SK-N-SH (cell line): ENCODE measurements at regions not wholly inside any gene's neighbourhood (a gene's known extent, or its start where the extent isn't known, plus 50 kb on each side); places are given as distances from the start of the nearest gene placed in this dataset.

Experiments used
- CTCF ChIA-PET: fragments of 300-600, 350-600 bp; formaldehyde crosslinking; extraction: SDS; loops from one replicate; lab custom pipeline; 2021; lab: Yijun Ruan, JAX
- POLR2A ChIA-PET: fragments of 350-600 bp; sonication (Branson Sonifier 250); formaldehyde crosslinking; extraction: SDS; loops from one replicate; lab custom pipeline; 2020; ENCODE audit warnings: antibody characterized with exemption, inconsistent platforms; lab: Yijun Ruan, JAX
- DNase-seq: peaks from one replicate; pipeline ENCODE4 v3.0.0; 2012
- H2AFZ ChIP-seq: fragments of 200-600 bp; sonication (generic); 2 replicates; pipeline ENCODE4 v1.8.1; 2016; ENCODE audit warnings: antibody characterized with exemption, mild to moderate bottlenecking, low read depth
- H3F3A ChIP-seq: fragments of 200-600 bp; sonication (generic); replicated peaks from 2 replicates; pipeline ENCODE3; 2016; ENCODE audit warnings: antibody characterized with exemption, mild to moderate bottlenecking; ENCODE audit not compliant: insufficient read depth
- H3K27ac ChIP-seq, 2 experiments: fragments of 200-500 bp in 1 of 2; fragments of 200-600 bp in 1 of 2; sonication (Bioruptor generic) in 1 of 2; sonication (generic), shearing (Covaris generic) in 1 of 2; 2 replicates each; pipeline versions ENCODE4 v1.5.1 to v1.6.1; 2014 to 2016; ENCODE audit warnings: low read depth in 2 of 2, inconsistent platforms in 1 of 2, low read length in 1 of 2, mild to moderate bottlenecking in 1 of 2, mixed read lengths in 1 of 2
- H3K27me3 ChIP-seq: fragments of 200-600 bp; sonication (generic), shearing (Covaris generic); 2 replicates; pipeline ENCODE4 v1.6.1; 2016; ENCODE audit warnings: mixed run types; ENCODE audit not compliant: insufficient read depth
- H3K36me3 ChIP-seq, 2 experiments: fragments of 200-500 bp in 1 of 2; fragments of 200-600 bp in 1 of 2; sonication (Bioruptor generic) in 1 of 2; sonication (generic) in 1 of 2; replicated peaks in 1 of 2; 2 replicates each; pipeline versions ENCODE3 to v1.5.1; 2014 to 2016; ENCODE audit warnings: low read length in 1 of 2, mild to moderate bottlenecking in 1 of 2; ENCODE audit not compliant: insufficient read depth in 2 of 2, control insufficient read depth in 1 of 2
- H3K4me1 ChIP-seq, 2 experiments: fragments of 200-500 bp in 1 of 2; fragments of 200-600 bp in 1 of 2; sonication (Bioruptor generic) in 1 of 2; sonication (generic), shearing (Covaris generic) in 1 of 2; 2 replicates each; pipeline versions ENCODE4 v1.5.1 to v1.6.1; 2014 to 2016; ENCODE audit warnings: low read depth in 1 of 2, low read length in 1 of 2, mixed run types in 1 of 2; ENCODE audit not compliant: insufficient read depth in 2 of 2, control insufficient read depth in 1 of 2
- H3K4me2 ChIP-seq: fragments of 200-600 bp; sonication (generic), shearing (Covaris generic); 2 replicates; pipeline ENCODE4 v1.6.1; 2017; ENCODE audit warnings: mixed run types
- H3K4me3 ChIP-seq, 2 experiments: fragments of 200-500 bp in 1 of 2; fragments of 200-600 bp in 1 of 2; sonication (Bioruptor generic) in 1 of 2; sonication (generic), shearing (Covaris generic) in 1 of 2; 2 replicates each; pipeline versions ENCODE4 v1.5.1 to v1.8.1; 2014 to 2016; ENCODE audit warnings: low read depth in 2 of 2, inconsistent platforms in 1 of 2, low read length in 1 of 2, mild to moderate bottlenecking in 1 of 2, mixed read lengths in 1 of 2, moderate library complexity in 1 of 2
- H3K79me2 ChIP-seq: fragments of 200-600 bp; sonication (generic); 2 replicates; pipeline ENCODE4 v1.8.1; 2017; ENCODE audit warnings: mild to moderate bottlenecking; ENCODE audit not compliant: insufficient read depth
- H3K9ac ChIP-seq: fragments of 200-600 bp; sonication (generic); 2 replicates; pipeline ENCODE4 v1.6.1; 2017; ENCODE audit warnings: mixed run types
- H3K9me2 ChIP-seq: fragments of 200-600 bp; sonication (generic); 2 replicates; pipeline ENCODE4 v1.6.1; 2017; ENCODE audit warnings: mixed run types
- H3K9me3 ChIP-seq: fragments of 200-600 bp; sonication (generic); 2 replicates; pipeline ENCODE4 v1.6.1; 2017; ENCODE audit warnings: mixed run types, mild to moderate bottlenecking, moderate library complexity
- H4K20me1 ChIP-seq: fragments of 200-600 bp; sonication (generic); 2 replicates; pipeline ENCODE4 v1.6.1; 2017; ENCODE audit warnings: mild to moderate bottlenecking, mixed run types; ENCODE audit not compliant: insufficient read depth
- CHD2 ChIP-seq: fragments of 150-350 bp; IDR thresholded peaks from 2 replicates; pipeline ENCODE4 v1.6.1; 2018; ENCODE audit warnings: low read length; ENCODE audit not compliant: partially characterized antibody
- ELF1 ChIP-seq: IDR thresholded peaks from 2 replicates; pipeline ENCODE4 v1.4.0; 2012
- EZH2phosphoT487 ChIP-seq: fragments of 200-600 bp; sonication (generic); IDR thresholded peaks from 2 replicates; pipeline ENCODE4 v1.6.1; 2017; ENCODE audit warnings: low read depth, mixed run types, mild to moderate bottlenecking, antibody characterized with exemption, moderate library complexity, borderline replicate concordance
- FOXJ3 ChIP-seq: sonication (generic); formaldehyde crosslinking; IDR thresholded peaks from 2 replicates; pipeline ENCODE4 v1.5.1; 2020; ENCODE audit warnings: mild to moderate bottlenecking, missing genetic modification reagents
- GATA2 ChIP-seq: sonication (generic); formaldehyde crosslinking; IDR thresholded peaks from 2 replicates; pipeline ENCODE4 v1.5.0; 2020; ENCODE audit warnings: mild to moderate bottlenecking, missing genetic modification reagents
- JUND ChIP-seq: IDR thresholded peaks from 2 replicates; pipeline ENCODE4 v1.4.0; 2012
- MAX ChIP-seq: IDR thresholded peaks from 2 replicates; pipeline ENCODE4 v1.4.0; 2012; ENCODE audit warnings: low read depth
- MEF2A ChIP-seq: IDR thresholded peaks from 2 replicates; pipeline ENCODE4 v1.4.0; 2012; ENCODE audit warnings: low read depth, borderline replicate concordance
- NFIC ChIP-seq: IDR thresholded peaks from 2 replicates; pipeline ENCODE4 v1.4.0; 2012; ENCODE audit warnings: borderline replicate concordance
- PBX3 ChIP-seq: IDR thresholded peaks from 2 replicates; pipeline ENCODE4; 2012
- POLR2AphosphoS5 ChIP-seq: IDR thresholded peaks from 2 replicates; pipeline ENCODE4 v1.6.1; 2012; ENCODE audit warnings: low read depth, low read length
- RCOR1 ChIP-seq: fragments of 150-350 bp; IDR thresholded peaks from 2 replicates; pipeline ENCODE4 v1.6.1; 2017; ENCODE audit warnings: antibody characterized with exemption, low read length
- RXRA ChIP-seq: IDR thresholded peaks from 2 replicates; pipeline ENCODE4 v1.4.0; 2012; ENCODE audit warnings: low read depth, mild to moderate bottlenecking, borderline replicate concordance
- SMC3 ChIP-seq: IDR thresholded peaks from 2 replicates; pipeline ENCODE4 v1.6.1; 2012; ENCODE audit warnings: low read depth, low read length, improper control_type of control experiment
- TAF1 ChIP-seq: IDR thresholded peaks from 2 replicates; pipeline ENCODE4 v1.6.1; 2012; ENCODE audit warnings: low read depth, mild to moderate bottlenecking, low read length, moderate library complexity, borderline replicate concordance
- TCF12 ChIP-seq: IDR thresholded peaks from 2 replicates; pipeline ENCODE4 v1.4.0; 2012
- USF2 ChIP-seq: fragments of 150-350 bp; IDR thresholded peaks from 2 replicates; pipeline ENCODE4 v1.6.1; 2017; ENCODE audit warnings: antibody characterized with exemption, low read length, low read depth, borderline replicate concordance
- YY1 ChIP-seq: IDR thresholded peaks from 2 replicates; pipeline ENCODE4 v1.4.0; 2012; ENCODE audit warnings: low read depth, mild to moderate bottlenecking
- ZBTB33 ChIP-seq: IDR thresholded peaks from 2 replicates; pipeline ENCODE4 v1.4.0; 2012; ENCODE audit warnings: low read depth, borderline replicate concordance
- WGBS: methylation state at CpG from one replicate; pipeline ENCODE4 v1.1.6; 2017; ENCODE audit warnings: low lambda C conversion rate; 5-methylcytosine and 5-hydroxymethylcytosine counted together
- TF ChIP-seq, protein P1 (sequence below): fragments of 200-600 bp; sonication (generic); IDR thresholded peaks from 2 replicates; pipeline ENCODE4 v1.6.1; 2017; ENCODE audit warnings: antibody characterized with exemption, mild to moderate bottlenecking, moderate library complexity

GRCh38 chr20:53816872-53817398, 223.3 kb upstream of the ZNF217 start:
- no peak overlapping the region for H2AFZ ChIP-seq

More at GRCh38 chr20:53816872-53817398, 223.3 kb upstream of the ZNF217 start:
- Histone ChIP-seq H3K4me1 (no peaks in the 10 kb centered on the region), H3K9me2 (no peaks in the 10 kb centered on the region), H3F3A (peaks cover 7% of the 10 kb centered on the region), H3K79me2 (no peaks in the 10 kb centered on the region), H3K4me2 (no peak overlapping the region), H3K9ac (no peak overlapping the region), H4K20me1 (no peaks in the 10 kb centered on the region), H3K27me3 (no peaks in the 10 kb centered on the region), H3K27ac (no peak overlapping the region), H3K4me3 (no peak overlapping the region), H3K36me3 (no peaks in the 10 kb centered on the region), H3K9me3 (no peaks in the 10 kb centered on the region)
- no peak for DNase-seq
- ChIA-PET CTCF (interaction anchor here (0.7 kb wide), 1 partner anchor 61 kb away, joined by 3 read pairs; no protein-coding TSS in a partner anchor), POLR2A (no interaction called here)
- TF ChIP-seq TCF12 (no peak), ZBTB33 (no peak), RCOR1 (no peak), SMC3 (no peak), USF2 (no peak), JUND (no peak), ELF1 (no peak), NFIC (no peak), TAF1 (no peak), RXRA (no peak), GATA2 (CRISPR knock-in tag) (no peak), FOXJ3 (CRISPR knock-in tag) (no peak), MEF2A (no peak), POLR2AphosphoS5 (no peak), EZH2phosphoT487 (no peak), MAX (no peak), PBX3 (no peak), YY1 (no peak), CHD2 (no peak)
- TF ChIP-seq, protein P1, sequence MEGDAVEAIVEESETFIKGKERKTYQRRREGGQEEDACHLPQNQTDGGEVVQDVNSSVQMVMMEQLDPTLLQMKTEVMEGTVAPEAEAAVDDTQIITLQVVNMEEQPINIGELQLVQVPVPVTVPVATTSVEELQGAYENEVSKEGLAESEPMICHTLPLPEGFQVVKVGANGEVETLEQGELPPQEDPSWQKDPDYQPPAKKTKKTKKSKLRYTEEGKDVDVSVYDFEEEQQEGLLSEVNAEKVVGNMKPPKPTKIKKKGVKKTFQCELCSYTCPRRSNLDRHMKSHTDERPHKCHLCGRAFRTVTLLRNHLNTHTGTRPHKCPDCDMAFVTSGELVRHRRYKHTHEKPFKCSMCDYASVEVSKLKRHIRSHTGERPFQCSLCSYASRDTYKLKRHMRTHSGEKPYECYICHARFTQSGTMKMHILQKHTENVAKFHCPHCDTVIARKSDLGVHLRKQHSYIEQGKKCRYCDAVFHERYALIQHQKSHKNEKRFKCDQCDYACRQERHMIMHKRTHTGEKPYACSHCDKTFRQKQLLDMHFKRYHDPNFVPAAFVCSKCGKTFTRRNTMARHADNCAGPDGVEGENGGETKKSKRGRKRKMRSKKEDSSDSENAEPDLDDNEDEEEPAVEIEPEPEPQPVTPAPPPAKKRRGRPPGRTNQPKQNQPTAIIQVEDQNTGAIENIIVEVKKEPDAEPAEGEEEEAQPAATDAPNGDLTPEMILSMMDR: no peak
- WGBS: 94% methylated on average over 4 of the region's 4 CpGs
